ENCODE measurements at regions not wholly inside any gene's neighbourhood (a gene's known extent, or its start where the extent isn't known, plus 50 kb on each side); places are given as distances from the start of the nearest gene placed in this dataset.

GRCh38 chr14:32022525-32022924 lies 54.6 kb upstream of the ARHGAP5 start:
- peaks cover 4% of the 10 kb centered on the region for H3K4me1 Mint-ChIP-seq
- no peaks in the 10 kb centered on the region for H3K36me3 Mint-ChIP-seq (ENCODE audit: low read depth)
- H3K9me3 Mint-ChIP-seq = no peaks in the 10 kb centered on the region
- H3K4me3 Mint-ChIP-seq = no peak overlapping the region
- no peak overlapping the region for H3K27ac Mint-ChIP-seq
- no peak for DNase-seq
- no peak for TF ChIP-seq CTCF (IDR thresholded peaks at IDR 0.05)
- H3K27me3 Mint-ChIP-seq (ENCODE audit: low read depth, poor library complexity) = no peaks in the 10 kb centered on the region

- no peaks in the 10 kb centered on the region for H3K27me3 Mint-ChIP-seq (ENCODE audit: low read depth, poor library complexity)
- DNase-seq = no peak
- H3K36me3 Mint-ChIP-seq (ENCODE audit: low read depth) = no peaks in the 10 kb centered on the region
- no peak for TF ChIP-seq CTCF (IDR thresholded peaks at IDR 0.05)
- H3K4me3 Mint-ChIP-seq = no peak overlapping the region
- no peaks in the 10 kb centered on the region for H3K9me3 Mint-ChIP-seq
- no peaks in the 10 kb centered on the region for H3K4me1 Mint-ChIP-seq
- H3K27ac Mint-ChIP-seq = no peak overlapping the region
Observed at GRCh38 chr14:32022938-32023466, 54.1 kb upstream of the ARHGAP5 start.

- no peaks in the 10 kb centered on the region for H3K27me3 Mint-ChIP-seq (ENCODE audit: low read depth, poor library complexity)
- no peak for TF ChIP-seq CTCF (IDR thresholded peaks at IDR 0.05)
- H3K27ac Mint-ChIP-seq = no peak overlapping the region
- no peaks in the 10 kb centered on the region for H3K36me3 Mint-ChIP-seq (ENCODE audit: low read depth)
- H3K9me3 Mint-ChIP-seq = no peaks in the 10 kb centered on the region
- no peaks in the 10 kb centered on the region for H3K4me1 Mint-ChIP-seq
- DNase-seq = no peak
- no peak overlapping the region for H3K4me3 Mint-ChIP-seq
Observed at GRCh38 chr14:32023540-32023939, 53.6 kb upstream of the ARHGAP5 start.

- no peak for DNase-seq
- Mint-ChIP-seq H3K27me3 (ENCODE audit: low read depth, poor library complexity) (no peaks in the 10 kb centered on the region), H3K4me3 (no peak overlapping the region), H3K27ac (no peak overlapping the region), H3K9me3 (no peaks in the 10 kb centered on the region), H3K4me1 (no peaks in the 10 kb centered on the region), H3K36me3 (ENCODE audit: low read depth) (no peaks in the 10 kb centered on the region)
- TF ChIP-seq CTCF (IDR thresholded peaks at IDR 0.05) = no peak
Observed at GRCh38 chr14:32027255-32027939, 49.7 kb upstream of the ARHGAP5 start.

Data from nephron progenitor cell (in vitro differentiated cells).